ENCODE measurements at regions not wholly inside any gene's neighbourhood (a gene's known extent, or its start where the extent isn't known, plus 50 kb on each side); places are given as distances from the start of the nearest gene placed in this dataset.
"Not testable (repeated sequence)": the region's sequence is repeated elsewhere in the genome, so short reads cannot be mapped to it uniquely, and the experiment has no call there.

DNA sequence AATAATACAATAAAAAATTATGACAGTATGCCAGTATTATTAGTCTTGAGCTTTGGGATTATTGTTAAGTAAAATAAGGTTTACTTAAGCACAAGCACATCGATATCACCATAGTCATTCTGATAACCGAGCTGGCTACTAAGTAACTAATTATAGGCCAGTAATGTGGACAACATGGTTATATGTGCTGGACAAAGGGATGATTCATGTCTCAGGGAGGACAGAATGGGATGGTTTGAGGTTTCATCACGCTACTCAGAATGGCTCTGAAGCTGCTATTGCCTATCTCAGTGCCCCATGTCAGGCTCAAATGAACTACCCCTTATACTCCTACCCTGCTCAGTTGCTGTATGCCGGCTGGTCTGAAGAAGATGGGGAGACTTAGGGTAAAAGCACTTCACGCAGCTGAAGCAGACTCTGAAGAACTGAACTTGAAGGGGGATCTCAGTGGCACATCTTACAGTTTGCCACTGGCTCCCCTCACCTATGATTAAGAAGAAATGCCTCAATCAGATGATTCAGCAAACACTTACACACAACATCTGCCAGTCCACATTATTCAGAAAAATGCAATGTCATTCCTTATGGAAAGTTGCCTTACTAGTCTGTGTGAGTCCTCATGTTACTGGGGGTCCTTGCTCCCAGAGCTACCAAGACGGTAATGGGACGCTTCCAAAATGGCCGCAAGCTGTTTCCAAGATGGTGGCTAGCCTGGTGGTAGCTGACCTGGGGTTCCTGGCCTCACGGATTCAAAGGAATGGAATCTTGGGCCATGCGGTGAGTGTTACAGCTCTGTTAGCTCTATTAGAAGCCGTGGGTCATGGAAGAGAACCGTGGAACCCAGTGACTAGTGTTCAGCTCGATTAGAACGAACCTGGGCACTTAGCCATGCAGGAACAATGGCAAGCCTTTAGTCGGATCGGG, 1098.6 kb downstream of the TAF11L14 start:
- Histone ChIP-seq H3K4me3 (ENCODE audit: low read depth in 1 of 2, low read length in 1 of 2) (no peak overlapping the region), H3K36me3 (no peaks in the 10 kb centered on the region), H3K27ac (no peak overlapping the region), H3K27me3 (no peaks in the 10 kb centered on the region), H3K9me3 (no peaks in the 10 kb centered on the region), H3K4me1 (ENCODE audit: control insufficient read depth in 1 of 2, insufficient read depth in 1 of 2, low read depth in 1 of 2, low read length in 1 of 2) (peaks cover 0 to 13% of the 10 kb centered on the region in 2 experiments)
- TF ChIP-seq, protein P1, sequence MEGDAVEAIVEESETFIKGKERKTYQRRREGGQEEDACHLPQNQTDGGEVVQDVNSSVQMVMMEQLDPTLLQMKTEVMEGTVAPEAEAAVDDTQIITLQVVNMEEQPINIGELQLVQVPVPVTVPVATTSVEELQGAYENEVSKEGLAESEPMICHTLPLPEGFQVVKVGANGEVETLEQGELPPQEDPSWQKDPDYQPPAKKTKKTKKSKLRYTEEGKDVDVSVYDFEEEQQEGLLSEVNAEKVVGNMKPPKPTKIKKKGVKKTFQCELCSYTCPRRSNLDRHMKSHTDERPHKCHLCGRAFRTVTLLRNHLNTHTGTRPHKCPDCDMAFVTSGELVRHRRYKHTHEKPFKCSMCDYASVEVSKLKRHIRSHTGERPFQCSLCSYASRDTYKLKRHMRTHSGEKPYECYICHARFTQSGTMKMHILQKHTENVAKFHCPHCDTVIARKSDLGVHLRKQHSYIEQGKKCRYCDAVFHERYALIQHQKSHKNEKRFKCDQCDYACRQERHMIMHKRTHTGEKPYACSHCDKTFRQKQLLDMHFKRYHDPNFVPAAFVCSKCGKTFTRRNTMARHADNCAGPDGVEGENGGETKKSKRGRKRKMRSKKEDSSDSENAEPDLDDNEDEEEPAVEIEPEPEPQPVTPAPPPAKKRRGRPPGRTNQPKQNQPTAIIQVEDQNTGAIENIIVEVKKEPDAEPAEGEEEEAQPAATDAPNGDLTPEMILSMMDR (IDR thresholded peaks at IDR 0.05): no peak

GRCh38 chr5:18736051-18736398, 1101.8 kb downstream of the TAF11L14 start:
- Histone ChIP-seq H3K27ac (no peak overlapping the region), H3K9me3 (no peaks in the 10 kb centered on the region), H3K4me3 (ENCODE audit: low read depth in 1 of 2, low read length in 1 of 2) (no peak overlapping the region), H3K36me3 (no peaks in the 10 kb centered on the region), H3K27me3 (no peaks in the 10 kb centered on the region), H3K4me1 (ENCODE audit: control insufficient read depth in 1 of 2, insufficient read depth in 1 of 2, low read depth in 1 of 2, low read length in 1 of 2) (peaks cover 0 to 14% of the 10 kb centered on the region in 2 experiments)
- TF ChIP-seq, protein P1 (IDR thresholded peaks at IDR 0.05): no peak

DNA sequence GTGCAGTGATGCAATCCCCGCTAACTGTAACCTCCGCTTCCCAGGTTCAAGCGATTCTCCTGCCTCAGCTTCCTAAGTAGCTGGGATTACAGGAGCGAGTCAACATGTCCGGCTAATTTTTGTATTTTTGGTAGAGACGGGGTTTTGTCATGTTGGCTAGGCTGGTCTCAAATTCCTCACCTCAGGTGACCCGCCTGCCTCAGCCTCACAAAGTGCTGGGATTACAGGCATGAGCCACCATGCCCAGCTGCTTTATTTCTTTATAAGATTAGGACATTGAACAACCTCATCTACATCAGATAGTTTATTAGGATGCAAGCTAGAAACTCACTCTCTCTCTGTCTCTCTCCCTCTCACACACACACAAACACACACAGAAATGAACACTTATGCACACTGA, 1102.5 kb downstream of the TAF11L14 start:
- H3K27ac ChIP-seq; H3K36me3 ChIP-seq; H3K9me3 ChIP-seq; H3K27me3 ChIP-seq; H3K4me3 ChIP-seq (ENCODE audit: low read depth in 1 of 2, low read length in 1 of 2): not testable (repeated sequence)
- peaks cover 0 to 14% of the 10 kb centered on the region in 2 experiments for H3K4me1 ChIP-seq (ENCODE audit: control insufficient read depth in 1 of 2, insufficient read depth in 1 of 2, low read depth in 1 of 2, low read length in 1 of 2)

DNA sequence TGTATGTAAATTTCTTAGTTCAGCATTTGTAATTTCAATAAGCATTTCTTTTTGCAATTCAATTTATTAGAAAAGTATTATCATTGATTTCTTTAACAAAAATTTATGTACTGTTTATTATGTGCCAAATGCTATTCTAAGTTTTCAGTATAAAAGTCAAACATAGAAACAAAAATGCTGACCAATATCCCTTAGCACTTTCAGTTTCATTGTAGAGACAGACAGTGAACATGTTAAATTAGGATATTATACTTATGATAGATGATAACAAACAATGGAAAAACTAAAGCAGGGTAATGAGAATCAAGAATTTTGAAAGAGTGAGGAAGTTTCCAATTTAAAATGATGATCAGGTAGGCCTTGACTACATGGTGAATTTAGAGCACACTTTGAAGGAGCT, 1106.0 kb downstream of the TAF11L14 start:
- Histone ChIP-seq H3K27me3 (no peaks in the 10 kb centered on the region), H3K27ac (no peak overlapping the region), H3K9me3 (no peaks in the 10 kb centered on the region), H3K4me3 (ENCODE audit: low read depth in 1 of 2, low read length in 1 of 2) (no peak overlapping the region), H3K4me1 (ENCODE audit: control insufficient read depth in 1 of 2, insufficient read depth in 1 of 2, low read depth in 1 of 2, low read length in 1 of 2) (peaks cover 5 to 23% of the 10 kb centered on the region in 2 experiments), H3K36me3 (no peaks in the 10 kb centered on the region)
- TF ChIP-seq, protein P1 (IDR thresholded peaks at IDR 0.05): no peak

DNA sequence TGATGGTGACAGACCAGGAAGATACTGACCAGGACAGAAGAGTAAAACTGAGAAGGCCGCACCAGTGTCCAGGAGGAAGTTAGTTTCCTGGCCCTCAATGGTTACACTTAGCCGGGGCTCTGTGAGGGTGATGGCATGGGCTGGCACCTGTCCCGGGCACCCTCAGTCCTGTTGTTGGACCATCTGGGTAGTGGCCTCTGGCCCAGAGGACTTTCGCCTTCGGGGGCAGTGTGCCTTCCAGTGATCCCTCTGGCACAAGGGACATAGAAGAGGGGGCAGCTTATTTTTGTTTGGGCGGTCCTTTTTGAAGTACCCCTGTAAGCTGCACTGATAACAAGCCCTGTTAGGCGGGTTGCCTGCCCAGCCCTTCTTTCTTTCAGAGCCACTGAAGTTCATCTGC, 1108.6 kb downstream of the TAF11L14 start:
- H3K4me1 ChIP-seq (ENCODE audit: control insufficient read depth in 1 of 2, insufficient read depth in 1 of 2, low read depth in 1 of 2, low read length in 1 of 2): peaks cover 13 to 23% of the 10 kb centered on the region in 2 experiments
- no peak overlapping the region for H3K4me3 ChIP-seq (ENCODE audit: low read depth in 1 of 2, low read length in 1 of 2)
- H3K36me3 ChIP-seq: no peaks in the 10 kb centered on the region
- no peaks in the 10 kb centered on the region for H3K9me3 ChIP-seq
- no peak overlapping the region for H3K27ac ChIP-seq
- TF ChIP-seq, protein P1 (IDR thresholded peaks at IDR 0.05): no peak
- no peaks in the 10 kb centered on the region for H3K27me3 ChIP-seq

DNA sequence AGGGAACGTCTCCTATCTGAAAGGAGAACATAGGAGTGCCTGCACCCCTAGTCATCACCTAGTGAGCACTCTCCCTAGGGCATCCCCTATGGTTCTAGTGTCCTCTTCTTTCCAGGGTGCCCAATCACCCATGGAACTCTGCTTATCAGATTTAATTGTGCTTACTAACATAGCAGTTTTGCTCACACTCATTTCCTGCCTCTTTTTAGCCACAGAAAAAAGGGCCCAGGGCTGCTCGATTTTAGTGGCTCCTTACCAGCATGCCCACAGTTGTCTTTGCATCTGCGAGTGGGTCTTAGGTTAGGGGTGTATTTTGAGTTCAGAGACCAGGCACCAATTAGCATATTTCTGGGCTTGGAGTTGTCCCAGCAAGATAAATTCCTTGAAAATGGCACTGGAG, 1110.2 kb downstream of the TAF11L14 start:
- TF ChIP-seq, protein P1 (IDR thresholded peaks at IDR 0.05): no peak
- Histone ChIP-seq H3K27ac (no peak overlapping the region), H3K4me1 (ENCODE audit: control insufficient read depth in 1 of 2, insufficient read depth in 1 of 2, low read depth in 1 of 2, low read length in 1 of 2) (peaks cover 13 to 23% of the 10 kb centered on the region in 2 experiments), H3K36me3 (no peaks in the 10 kb centered on the region), H3K9me3 (no peaks in the 10 kb centered on the region), H3K27me3 (no peaks in the 10 kb centered on the region), H3K4me3 (ENCODE audit: low read depth in 1 of 2, low read length in 1 of 2) (no peak overlapping the region)
